GM12872 (cell line): ENCODE measurements at regions not wholly inside any gene's neighbourhood (a gene's known extent, or its start where the extent isn't known, plus 50 kb on each side); places are given as distances from the start of the nearest gene placed in this dataset.

Source experiments
- TF ChIP-seq, protein P1 (sequence below): IDR thresholded peaks from 3 replicates; pipeline ENCODE4 v1.5.1; 2011; ENCODE audit warnings: low read depth, mild to moderate bottlenecking, low read length, moderate library complexity; ENCODE audit not compliant: insufficient read depth

- TF ChIP-seq, protein P1, sequence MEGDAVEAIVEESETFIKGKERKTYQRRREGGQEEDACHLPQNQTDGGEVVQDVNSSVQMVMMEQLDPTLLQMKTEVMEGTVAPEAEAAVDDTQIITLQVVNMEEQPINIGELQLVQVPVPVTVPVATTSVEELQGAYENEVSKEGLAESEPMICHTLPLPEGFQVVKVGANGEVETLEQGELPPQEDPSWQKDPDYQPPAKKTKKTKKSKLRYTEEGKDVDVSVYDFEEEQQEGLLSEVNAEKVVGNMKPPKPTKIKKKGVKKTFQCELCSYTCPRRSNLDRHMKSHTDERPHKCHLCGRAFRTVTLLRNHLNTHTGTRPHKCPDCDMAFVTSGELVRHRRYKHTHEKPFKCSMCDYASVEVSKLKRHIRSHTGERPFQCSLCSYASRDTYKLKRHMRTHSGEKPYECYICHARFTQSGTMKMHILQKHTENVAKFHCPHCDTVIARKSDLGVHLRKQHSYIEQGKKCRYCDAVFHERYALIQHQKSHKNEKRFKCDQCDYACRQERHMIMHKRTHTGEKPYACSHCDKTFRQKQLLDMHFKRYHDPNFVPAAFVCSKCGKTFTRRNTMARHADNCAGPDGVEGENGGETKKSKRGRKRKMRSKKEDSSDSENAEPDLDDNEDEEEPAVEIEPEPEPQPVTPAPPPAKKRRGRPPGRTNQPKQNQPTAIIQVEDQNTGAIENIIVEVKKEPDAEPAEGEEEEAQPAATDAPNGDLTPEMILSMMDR = no peak
These were observed 78.6 kb upstream of the RGPD4 start for GRCh38 chr2:107747964-107748583.

DNA sequence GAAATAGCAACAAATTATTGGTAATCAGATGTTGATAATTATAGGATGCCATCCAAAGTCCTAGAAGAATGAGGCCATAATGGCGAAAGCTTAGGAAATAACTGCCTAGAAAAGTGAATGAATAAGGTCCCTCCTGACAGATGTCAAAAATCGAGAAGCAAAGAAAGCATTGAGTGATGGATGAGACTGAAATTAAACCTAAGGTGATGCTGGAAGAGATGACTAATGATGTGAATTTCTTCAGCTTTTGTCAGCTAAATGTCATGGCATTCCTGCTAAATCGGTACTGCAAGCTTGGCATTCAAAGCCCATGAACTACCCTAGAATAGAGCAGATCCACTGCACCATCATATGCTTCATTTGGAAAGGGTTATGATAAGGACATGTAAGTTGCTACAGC lies 74.8 kb upstream of the RGPD4 start:
- TF ChIP-seq, protein P1 = no peak

- TF ChIP-seq, protein P1 = no peak
These were observed 69.5 kb upstream of the RGPD4 start for GRCh38 chr2:107757223-107757622.

DNA sequence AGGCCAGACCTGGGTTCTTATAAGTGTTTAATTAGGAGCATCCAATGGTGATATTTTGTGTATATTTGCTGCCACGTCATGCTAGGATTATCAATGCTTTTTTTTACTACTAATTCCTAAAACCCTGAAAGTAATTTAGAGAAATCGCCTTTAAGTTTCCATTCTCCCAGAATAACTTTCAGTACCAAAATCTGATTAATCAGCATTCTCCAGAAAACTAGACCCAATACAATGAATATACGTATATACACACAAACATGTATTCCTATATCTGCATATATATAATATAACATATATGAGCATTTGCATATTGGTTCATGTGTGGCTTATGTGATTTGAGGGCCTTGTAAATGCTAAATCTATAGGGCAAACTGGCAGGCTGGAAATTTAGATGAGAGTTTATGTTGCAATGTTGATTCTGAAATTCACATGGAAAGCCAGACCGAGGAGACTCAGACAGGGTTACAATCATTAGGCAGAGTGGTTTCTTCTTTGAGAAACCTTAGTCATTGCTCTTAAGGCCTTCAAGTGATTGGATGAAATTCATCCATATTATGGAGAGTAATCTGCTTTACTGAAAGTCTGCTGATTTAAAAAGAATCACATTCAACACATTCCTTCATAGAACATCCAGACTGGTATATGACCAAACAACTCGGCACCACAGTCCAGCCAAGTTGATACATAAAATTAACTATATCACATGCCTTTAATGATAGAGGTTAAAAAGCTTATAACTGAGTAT lies 65.9 kb upstream of the RGPD4 start:
- TF ChIP-seq, protein P1 = no peak

GRCh38 chr2:107772353-107772752 lies 54.3 kb upstream of the RGPD4 start:
- TF ChIP-seq, protein P1 = no peak

DNA sequence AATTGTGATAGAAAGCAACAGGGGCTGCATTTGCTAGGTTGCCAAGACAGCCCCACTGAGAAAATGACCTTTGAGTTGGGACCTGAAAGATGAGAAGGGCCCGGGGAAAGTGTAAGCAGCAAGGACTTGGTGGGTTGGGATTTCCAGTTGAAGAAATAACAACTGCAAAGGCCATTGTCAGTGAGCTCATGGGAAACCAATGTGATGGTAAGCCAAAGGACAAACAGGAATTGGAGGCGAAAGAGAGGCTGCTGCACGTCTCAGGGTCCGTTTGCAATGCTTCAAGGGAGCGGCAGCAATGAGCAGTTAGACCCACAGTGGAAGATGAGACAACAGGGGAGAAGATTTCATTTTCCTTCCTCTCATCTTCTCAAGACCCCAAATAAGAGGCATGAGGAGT lies 51.5 kb upstream of the RGPD4 start:
- TF ChIP-seq, protein P1 = no peak

DNA sequence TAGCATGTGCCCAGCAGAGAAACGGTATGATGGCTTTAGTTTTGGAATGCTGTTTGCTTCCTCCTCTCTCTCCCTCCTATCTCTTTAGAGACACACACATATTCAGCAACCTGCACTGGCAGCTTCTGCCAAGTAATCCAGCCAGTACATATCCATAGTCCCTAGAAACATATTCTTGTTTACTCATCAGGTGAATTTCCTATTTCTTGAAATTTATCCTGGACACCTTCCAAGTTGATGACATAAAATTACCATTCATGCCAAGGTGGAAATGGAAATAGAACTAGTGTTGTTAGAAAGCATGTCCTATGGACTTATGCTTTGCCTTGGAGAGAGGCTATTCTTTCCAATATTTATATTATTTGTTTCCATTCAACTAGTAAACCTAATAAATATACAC lies 50.9 kb upstream of the RGPD4 start:
- TF ChIP-seq, protein P1 = no peak
